IPS DF 4.7 (cell line): ENCODE measurements at regions not wholly inside any gene's neighbourhood (a gene's known extent, or its start where the extent isn't known, plus 50 kb on each side); places are given as distances from the start of the nearest gene placed in this dataset.

ENCODE experiments used
- DNase-seq: peaks from one replicate; pipeline ENCODE4 v3.0.0-alpha.2; 2013; ENCODE audit warnings: low spot score; ENCODE audit errors: extremely low read depth

DNA sequence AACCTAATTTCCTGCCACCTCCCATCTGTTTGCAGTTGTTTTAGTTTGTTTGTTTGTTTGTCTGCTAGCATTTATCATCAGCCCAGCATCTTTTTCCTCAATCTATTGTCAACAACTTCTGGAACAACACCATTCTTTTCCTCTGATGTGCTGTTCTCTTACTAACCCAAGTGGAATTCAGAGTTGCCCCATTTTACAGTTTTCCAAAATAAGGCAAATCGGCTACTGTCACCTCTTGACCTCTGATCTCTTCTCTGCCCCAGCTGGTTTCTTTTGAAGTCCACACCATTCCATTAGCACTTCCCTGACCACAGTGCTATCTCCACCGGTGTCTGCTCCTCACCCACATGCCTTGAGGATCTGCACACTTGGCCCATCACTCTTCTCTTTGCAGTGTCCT, 102.4 kb downstream of the EFNB2 start:
- DNase-seq = no peak

DNA sequence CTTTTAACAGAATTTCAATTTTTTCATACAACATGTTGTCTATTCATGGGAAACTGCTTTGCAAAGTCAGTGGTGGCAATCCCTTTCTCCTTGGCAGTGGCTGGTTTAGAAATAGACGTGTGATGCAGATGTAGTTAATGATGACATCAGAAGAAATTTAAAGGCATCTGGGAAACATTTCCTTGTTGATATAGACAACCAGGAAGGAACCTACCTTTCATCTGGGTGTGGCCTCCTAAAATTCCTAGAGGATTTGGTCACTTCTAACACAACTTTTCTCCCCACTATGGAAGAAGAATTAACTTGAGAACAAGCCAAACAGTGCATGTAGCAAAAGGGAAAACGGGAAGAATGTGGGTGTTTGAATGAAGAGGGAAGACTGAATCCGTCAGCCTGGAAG, 102.8 kb downstream of the EFNB2 start:
- no peak for DNase-seq

DNA sequence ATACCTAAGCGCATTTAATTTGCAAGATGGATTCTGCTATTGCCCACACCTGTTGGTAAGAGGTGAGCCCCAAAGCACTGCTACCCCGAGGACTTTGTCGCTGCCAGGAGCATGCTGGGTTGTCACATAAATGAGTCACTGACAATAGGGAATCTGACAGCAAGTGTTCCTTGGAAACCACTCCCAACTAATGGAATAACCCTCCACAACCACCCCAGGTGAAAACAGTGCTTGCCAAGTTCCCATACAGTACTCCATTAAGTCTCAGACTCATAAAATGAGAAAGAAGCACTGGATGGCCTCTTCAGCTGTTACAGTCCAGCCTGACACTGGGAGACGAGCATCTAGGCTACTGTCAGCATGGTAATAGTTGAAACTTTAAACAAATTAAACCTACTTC, 108.6 kb downstream of the EFNB2 start:
- no peak for DNase-seq

DNA sequence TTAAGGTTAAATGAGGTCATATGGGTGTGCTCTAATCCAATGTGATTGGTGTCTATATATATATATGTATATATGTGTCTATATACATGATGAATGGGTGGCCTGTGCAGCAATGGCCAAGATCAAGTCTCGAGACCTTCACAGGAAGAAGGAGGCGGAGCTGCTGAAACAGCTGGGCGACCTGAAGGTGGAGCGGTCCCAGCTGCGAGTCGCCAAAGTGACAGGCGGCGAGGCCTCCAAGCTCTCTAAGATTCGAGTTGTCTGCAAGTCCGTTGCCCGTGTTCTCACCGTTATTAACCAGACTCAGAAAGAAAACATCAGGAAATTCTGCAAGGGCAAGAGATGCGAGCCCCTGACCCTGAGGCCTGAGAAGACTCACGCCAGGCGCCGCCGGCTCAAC, 109.8 kb downstream of the EFNB2 start:
- DNase-seq = no peak

DNA sequence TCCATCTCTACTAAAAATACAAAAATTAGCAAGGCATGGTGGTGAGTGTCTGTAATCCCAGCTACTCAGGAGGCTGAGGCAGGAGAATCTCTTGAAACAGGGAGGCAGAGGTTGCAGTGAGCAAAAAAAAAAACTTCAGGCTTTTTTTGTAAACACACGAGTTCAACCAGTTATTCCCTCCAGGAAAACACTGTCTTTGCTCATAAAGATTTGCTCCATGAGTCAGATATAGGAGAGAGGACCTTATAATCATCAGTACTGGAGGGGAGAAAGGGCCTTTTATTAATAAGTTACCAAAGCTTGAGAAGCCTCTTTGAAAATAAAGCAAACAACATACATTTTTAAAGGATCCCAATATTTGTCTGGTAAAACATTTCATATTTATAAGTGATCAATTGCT, 110.7 kb downstream of the EFNB2 start:
- no peak for DNase-seq

DNA sequence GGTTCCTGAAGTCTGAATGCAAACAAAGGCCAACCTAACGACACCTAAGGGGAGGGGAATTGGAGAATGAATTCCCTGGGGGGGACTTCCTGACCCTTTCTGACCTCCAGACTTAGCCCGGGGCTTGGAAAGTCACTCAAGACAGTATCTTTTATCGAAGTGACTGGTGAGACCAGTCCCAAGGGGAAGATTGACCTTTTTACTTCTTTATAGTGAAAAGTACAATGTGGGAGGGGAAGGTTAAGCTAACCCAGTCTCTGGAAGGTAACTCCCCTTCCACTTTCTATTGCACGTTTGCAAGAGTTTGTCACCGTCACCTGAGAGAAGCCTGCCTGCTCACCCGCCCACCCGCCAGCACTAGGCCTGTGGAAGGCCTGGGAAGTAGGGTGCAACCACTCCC, 111.9 kb downstream of the EFNB2 start:
- no peak for DNase-seq

DNA sequence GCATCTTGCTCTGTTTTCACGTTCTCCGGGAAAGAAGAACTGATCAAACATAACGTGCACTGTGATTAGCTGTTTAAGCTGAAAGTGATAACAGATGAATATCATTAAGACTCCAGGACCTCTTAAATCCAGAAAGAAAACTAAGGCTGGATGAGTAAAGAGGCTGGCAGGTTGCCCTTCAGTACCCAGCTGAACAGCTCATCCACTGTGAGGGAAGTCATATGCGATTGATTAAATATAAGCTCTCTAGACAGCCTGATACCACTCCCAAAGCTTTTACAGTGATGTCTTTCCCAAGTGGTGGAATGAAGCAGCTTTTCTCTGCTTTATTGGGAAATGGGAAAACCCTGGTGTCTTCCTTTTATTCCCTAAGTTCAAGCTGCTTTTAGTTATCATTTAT, 116.9 kb downstream of the EFNB2 start:
- DNase-seq = no peak

DNA sequence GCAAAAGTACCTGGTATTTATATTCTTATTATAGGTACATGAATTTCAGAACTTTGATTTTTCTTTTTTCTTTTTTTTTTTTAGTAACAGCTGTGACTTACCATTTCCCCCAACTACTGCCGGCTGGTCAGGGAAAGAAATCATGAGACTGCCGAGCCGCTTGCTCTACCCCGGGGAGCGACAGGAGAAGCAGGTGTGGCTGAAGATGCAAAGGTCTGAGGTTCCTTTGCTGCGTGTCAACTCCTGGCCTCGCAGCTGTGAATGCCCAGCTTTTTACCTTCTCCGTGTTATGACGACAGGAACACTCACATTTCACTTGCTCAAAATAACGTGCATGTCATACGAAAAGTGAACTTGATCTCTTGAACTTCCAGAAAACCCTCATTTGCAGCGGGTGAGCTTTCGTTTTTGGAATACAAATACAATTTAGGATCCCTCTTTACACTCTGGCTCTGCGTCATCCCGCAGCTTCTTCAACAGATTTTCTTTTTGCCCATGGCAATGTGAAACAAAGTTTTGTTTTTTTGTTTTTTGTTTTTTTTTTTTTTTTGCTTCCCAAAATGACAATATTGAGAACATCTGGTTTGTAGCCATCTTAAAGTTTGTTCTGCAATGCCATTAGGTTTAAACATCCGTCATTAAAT, 117.9 kb downstream of the EFNB2 start:
- no peak for DNase-seq

DNA sequence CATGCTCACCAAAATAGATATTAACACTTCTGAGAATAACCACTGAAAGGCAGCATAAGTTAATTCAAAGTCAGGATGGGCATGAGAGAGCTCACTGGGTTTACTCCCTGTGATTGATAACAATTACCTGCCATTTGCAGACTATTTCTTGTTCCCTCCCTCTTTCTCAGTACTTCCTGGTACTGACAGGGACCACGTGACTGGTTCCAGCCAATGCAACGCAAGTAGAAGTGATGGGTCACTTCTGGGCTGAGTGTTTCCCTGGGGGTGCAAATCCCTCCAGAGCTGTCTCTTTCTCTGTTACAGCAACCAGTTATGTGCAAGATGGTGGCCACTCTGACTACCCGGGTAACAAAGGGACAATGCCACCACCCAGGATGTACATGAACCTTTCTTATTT, 118.8 kb downstream of the EFNB2 start:
- DNase-seq = no peak

DNA sequence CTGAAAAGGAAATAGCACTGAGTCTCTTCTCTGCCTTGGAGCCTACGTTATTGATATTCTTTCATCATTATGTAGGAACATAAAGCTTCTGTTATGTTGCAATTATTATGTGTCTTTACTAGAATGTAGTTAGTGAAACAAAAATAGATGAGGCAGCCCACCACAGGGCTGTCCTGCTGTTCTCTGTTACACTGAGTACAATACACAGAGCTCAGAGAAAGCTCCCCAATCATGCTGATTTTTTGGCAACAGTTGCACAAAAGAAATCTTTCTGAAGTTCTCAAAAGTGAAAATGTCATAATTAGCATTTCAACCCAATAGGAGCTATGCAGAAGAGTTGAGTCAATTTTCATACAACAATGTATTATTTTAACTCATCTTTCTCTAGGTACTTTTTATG, 119.5 kb downstream of the EFNB2 start:
- DNase-seq = no peak

DNA sequence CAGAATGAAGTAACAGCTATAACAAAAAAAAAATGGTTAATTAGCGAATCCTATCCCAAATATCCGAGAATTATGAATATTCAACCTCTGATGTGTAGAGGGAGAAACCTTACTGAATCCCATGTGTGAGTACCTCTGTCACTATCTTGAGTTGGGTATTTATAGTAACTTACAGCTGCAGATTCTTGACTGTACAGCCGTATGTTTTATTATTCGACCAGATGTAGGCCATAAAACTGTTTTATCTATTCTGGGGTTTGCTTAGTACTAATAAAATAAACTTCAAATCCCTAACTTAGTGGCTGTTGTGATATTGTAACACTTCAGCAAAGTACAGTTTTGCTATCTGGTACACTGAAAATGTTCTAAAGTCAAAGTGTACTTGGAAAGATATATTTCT, 120.0 kb downstream of the EFNB2 start:
- DNase-seq = no peak

DNA sequence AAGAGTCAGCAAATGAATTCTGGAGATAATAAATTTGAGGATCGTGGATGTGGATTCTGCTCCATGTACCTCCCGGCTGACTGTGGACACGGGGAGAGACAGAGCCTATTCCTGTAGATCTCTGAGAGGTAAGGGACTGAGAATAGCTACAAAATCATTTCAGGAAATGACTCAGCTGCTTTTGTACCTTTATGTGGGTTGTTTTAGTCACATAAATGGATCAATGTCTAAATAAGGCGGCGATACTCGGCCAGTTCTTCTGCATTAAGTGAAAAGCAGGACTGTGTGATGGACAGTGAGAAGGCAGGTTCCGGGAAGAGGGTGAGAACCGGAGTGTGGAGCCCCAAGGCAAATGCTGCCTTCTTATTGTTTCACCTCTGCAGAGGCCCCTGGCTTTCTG, 128.1 kb downstream of the EFNB2 start:
- no peak for DNase-seq

DNA sequence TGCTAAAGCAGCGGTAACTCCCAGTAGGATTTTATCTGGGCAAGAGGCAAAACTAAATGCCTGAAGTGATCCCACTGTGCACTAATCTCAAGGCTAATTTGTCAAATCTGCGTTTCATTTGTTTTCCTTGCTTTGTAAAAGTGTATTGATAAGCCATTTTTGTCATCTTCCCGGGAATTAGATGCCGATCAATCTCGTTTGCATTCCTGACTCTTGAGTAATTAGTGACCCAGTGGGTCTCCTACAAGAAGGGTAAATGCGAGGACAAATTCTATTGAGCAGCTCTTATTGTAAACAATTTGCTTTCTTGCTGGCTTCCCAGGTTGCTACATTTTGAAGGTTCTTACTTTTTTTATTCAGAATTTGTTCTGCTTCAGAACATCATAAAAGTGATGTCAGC, 129.7 kb downstream of the EFNB2 start:
- no peak for DNase-seq

DNA sequence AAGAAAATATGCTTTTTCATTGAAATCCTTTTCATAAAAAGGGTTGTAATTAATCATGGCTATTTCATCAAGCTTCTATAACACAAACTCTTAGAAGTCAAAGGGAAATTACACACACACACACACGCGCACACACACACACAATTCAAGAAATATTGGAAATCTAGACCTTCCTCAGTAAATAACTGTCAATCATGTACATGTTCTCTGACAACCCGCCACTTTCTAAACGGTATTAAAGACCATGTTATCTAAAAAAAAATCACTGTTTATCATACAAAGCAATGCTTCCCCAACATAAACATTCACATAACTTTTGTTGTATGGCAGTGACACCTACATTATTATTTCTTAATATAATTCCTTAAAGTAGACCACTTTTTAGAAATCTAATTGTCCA, 132.2 kb downstream of the EFNB2 start:
- no peak for DNase-seq

DNA sequence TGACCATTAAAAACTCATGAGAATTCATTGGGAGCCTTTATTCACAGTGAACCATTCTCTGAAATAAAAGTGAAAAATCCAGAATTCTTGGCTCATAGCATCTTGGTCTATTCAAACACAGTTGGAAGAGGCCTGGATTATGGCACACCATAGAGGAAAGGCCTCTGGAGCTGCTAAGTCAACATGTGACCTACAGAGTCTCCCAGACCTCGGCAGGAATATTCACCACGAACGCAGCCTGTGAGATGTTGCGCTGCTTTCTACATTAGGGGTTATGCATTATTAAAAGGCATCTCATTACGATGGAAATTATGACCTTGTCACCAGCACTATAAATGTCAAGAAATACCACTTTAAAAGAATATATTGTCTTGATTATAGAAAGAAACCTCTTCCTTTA, 132.6 kb downstream of the EFNB2 start:
- DNase-seq = no peak

DNA sequence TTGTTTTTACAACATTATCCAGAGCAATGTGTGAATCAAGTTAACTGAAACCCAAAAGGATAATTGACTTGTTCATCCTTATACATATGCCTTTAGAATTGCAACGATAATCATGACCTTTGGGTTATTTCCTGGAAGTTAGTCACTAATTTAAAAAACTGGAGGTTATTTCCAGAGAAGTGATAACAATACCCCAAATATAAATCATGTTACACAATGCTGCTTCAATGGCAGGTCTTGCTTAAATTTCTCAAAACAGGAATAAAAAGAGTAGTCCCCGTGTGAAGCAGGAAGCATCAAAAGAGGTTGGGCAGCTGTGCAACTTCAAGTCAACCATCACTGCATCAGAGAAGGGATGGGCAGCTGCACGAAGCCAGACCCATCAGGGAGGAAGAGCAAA, 134.4 kb downstream of the EFNB2 start:
- DNase-seq = no peak

DNA sequence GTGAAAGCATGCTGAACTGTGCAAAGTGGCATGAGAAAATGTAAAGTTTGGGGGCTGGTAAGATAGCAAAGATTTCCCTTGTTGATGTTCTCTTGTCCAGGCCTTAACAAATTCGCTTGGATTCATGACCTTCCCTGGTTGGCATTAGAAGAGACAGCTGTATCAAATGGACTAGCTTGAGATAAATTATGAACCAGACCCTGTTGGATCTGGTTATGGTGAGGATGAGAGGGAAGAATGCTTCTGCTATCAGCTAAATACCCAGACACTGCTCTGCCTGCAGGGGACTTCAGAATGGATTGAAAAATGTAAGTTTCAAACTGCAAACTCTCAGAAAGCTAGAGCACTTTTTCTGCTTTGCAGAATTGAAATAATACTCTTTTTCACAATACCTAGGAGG, 135.2 kb downstream of the EFNB2 start:
- DNase-seq = no peak

DNA sequence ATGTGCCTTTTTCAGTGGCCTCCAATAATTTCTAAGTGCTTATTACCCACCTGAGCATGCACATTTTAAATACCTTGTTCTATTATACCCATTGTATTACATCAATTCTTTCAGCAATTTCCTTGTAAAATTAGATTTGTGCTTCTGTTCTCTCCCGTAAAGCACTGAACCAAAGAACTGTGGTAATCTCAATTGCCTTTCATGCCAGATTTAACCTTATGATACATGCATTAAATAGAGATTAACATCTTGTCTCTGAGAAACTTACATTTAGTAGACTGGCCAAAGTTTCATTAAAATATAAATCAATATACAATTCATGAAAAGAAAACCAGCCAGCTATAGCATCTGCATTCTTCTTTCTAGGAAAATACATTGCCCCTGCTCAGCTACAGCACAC, 137.2 kb downstream of the EFNB2 start:
- DNase-seq = no peak

DNA sequence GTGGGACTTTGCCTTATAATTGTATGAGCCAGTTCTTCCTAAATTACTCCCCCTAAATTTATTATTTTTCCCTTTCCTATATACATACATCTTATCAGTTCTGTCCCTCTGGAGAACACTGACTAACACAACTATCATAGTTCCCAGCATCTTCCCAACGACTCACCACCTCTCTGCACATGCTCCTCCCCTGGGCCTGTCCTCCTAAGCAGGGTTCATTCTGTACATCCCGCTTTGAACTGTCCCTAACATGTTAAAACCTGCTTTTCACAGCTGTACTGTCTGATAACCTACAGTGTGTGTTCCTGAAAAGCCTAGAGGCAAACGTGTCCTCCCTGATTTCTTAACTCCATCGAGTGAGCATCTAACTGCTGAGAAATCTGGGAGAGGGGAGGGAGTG, 141.7 kb downstream of the EFNB2 start:
- DNase-seq = no peak

DNA sequence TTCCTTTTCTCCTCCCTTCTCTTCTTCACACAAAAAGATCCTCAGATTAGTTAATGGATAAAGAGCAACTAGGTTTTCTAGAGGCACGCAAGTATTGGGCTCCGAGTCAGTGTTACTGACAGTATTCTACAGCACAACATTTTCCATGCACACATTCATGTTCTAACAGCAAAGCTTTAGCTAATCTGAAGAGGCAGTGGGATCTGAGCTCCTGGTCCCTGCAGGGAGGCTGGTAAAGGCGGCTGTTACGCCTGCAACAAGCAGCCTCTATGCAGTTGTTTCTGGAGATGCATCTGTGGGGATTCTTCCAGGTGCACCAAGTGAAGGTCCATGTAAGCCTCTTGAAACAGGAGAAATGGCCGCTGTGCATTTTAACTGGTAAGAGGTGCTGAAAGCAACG, 143.8 kb downstream of the EFNB2 start:
- DNase-seq = no peak

DNA sequence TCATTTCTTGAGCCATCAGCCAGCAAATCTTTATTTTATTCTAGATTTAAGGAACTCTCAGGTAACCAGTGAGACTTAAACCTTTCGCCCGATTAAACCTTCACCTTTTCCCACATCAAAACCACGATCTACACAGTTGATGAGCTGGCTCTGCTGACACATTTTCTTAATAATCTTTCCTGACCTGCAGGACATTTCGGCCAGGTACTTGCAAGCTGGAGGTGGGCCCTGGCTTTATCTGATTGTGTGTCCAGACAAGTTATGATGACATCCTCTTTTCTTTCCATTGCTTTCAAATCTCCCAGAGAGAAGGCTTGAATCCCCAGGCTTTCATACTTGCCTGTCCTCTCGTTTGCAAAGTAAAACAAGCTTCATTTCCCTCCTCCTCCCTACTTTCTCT, 144.2 kb downstream of the EFNB2 start:
- DNase-seq = no peak

DNA sequence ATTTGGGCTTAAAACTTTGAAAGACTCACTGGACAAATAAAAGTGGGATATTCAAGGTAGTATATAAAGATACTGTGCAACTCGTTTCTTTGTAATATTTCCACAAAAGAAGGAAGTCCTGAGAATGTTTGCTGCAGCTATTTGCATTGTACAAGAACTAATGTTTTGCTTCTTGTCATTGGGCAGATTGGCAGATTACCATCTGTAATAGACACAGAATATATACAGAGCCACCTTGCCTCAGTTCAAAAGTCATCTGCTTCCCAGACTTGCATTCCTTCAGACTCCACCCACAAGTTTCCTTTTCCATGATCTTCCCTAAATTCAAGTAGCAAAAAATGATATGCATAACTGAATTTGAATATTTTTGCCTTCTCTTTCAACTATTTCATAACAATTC, 145.1 kb downstream of the EFNB2 start:
- no peak for DNase-seq

DNA sequence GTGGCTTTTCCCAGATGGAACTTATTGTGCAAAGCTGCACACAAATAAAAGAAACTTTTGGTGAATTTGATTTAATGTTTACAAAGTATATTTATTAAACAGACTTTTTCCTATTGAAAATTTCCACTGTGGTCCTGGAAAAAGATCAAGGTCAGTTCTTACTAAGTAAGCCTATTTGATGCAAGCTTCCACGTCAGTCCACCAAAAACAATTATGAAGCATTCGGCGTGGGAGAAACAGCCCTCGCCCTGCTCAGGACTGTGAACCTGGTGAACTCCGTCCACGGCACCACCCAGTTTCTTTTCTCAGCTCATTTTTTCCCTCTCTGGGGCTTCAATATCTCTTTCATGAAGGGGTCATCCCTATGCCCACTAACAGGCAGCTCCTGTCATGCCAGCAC, 149.8 kb downstream of the EFNB2 start:
- no peak for DNase-seq

DNA sequence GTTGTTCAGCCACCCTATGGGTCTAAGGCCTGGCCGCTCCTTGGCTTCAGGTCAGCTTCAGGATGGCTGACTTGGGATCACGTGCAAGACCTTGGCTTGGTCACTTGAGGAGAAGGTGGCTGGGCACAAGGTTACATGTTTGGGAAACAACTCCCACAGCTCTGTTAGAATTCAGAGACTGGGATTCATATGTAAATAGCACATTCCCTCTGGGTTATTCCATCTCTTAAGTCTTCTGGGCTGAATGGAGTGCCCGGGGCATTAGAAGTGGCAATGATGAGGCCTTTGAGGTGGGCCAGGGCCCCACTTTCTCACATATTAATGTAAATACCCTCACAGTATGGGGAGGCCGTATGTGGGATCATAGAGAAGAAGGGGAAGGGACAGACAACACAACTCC, 150.9 kb downstream of the EFNB2 start:
- DNase-seq = no peak
